SH-SY5Y (cell line): ENCODE measurements at regions not wholly inside any gene's neighbourhood (a gene's known extent, or its start where the extent isn't known, plus 50 kb on each side); places are given as distances from the start of the nearest gene placed in this dataset.
A peak's percentile ranks its signal among the peaks of the same experiment; 100 is the strongest.

Experiments used
- GATA2 ChIP-seq: IDR thresholded peaks from 2 replicates; pipeline ENCODE4 v1.6.1; 2011; ENCODE audit warnings: mild to moderate bottlenecking, low read depth, low read length
- GATA3 ChIP-seq: IDR thresholded peaks from 2 replicates; pipeline ENCODE4 v1.6.1; 2011; ENCODE audit warnings: low read depth, mild to moderate bottlenecking, low read length, moderate library complexity

DNA sequence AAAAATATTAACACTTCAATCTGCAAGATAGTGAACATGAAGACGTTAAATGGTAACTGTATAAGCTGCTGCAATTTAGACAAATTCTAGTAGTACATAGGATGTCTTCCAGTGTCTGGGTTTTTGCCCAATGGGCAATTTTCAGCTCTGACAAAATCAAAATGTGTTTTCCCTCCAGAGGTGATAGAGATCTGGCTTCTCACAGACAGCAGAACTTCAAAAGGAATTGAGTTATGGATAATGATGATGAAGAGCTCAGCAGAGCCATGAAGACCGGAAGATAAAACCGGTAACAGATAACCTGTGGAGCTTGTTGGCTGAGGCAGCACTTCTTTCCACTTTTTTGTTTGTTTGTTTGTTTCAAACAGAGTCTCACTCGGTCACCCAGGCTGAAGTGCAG, 89.4 kb upstream of the NTRK3 start:
- TF ChIP-seq GATA2 (peak; percentile 85), GATA3 (peak; percentile 73)

GRCh38 chr15:88344786-88345185, 88.2 kb upstream of the NTRK3 start:
- no peak for TF ChIP-seq GATA2
- TF ChIP-seq GATA3, result no peak

DNA sequence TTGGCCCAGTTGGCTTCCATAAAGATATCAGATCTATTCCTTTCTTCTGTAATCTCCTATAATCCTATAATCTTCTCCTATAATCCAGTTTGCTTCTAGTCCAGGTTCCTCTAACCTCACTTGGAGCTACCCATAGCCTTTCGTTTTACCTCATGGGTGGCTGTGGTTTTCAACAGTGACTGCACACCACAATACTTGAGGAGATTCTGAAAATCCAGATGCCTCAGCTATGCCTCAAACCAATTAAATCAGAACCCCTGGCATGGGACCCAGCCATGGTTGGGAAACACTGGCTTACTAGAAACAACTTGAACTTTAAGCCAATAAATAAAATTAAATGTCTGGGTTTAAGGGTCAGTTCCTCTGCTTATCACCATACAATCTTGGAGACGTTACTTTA, 86.1 kb upstream of the NTRK3 start:
- TF ChIP-seq GATA2 (no peak), GATA3 (no peak)

DNA sequence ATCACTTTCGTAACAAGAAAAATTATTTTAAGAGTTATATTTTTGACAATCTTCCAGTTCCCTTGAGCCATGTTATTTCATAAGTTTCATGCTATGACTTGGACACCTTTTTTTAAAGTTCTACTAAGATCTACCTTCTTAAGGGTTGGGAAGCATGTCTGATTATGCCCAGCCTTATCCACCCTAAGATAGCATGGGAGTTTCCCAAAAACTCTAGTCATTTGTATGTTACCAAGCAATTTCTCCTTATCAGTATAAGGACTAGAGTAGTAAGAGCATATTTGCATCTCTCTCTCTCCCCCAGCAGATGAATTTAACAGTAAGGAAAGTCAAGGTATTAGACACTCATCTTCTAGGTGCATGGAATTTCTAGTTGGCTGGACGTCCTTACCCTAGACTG, 85.1 kb upstream of the NTRK3 start:
- TF ChIP-seq GATA3 (no peak), GATA2 (no peak)

DNA sequence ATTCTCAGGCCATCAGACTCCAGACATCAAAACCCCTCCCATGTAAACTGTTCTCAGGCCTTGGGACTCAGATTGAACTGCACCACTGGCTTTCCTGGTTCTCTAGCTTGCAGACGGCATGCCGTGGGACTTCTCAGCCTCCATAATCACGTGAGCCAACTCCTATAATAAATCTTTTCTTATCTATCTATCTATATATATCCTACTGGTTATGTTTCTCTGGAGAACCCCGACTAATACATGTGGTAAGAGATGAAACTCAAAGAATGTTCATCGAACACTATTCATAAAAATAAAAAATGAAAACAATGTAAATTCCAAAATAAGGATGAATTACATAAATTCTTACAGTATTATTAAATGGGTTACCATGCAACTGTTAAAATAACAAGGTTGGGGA, 84.5 kb upstream of the NTRK3 start:
- TF ChIP-seq GATA2 (no peak), GATA3 (no peak)

DNA sequence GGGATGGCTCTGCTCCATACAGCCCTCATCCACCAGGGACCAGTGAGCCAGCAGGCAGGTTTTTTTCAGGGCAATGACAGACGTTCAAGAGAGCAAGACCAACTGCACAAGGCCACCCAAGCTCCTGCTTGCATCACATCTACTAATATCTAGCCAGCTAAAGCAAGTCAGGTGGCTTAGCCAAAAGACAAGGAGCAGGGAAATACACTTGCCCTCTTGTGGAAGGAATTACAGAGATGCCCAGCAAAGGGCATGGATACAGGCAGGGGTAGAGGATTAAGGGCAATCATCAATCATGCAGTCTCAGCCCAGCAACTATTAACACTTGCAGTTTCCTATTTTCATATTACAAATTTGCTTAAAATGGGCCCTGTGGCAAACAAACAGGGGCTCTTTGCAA, 81.5 kb upstream of the NTRK3 start:
- no peak for TF ChIP-seq GATA3

- TF ChIP-seq GATA2, result no peak
- TF ChIP-seq GATA3, result no peak
Observed at GRCh38 chr15:88335074-88335473, 78.5 kb upstream of the NTRK3 start.

- TF ChIP-seq GATA3 (no peak), GATA2 (no peak)
Observed at GRCh38 chr15:88334436-88334835, 77.9 kb upstream of the NTRK3 start.

DNA sequence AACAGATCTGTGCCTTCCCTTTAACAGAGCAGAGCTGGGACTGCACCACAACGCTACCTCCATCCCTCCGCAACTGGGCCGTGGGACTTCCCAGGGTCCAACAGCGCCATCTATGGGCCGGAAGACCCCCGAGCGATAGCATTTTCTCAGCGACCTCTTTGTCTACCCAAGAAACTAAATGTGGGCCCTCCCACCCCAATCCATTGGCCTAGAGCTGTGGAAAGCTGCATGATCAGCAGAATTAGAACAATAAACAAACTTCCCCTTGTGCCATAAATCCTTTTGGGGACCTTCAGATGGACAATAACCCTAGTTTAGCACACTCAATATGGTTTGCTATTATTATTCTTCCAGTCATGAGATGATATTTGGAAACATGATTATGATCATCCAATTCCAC, 74.8 kb upstream of the NTRK3 start:
- TF ChIP-seq GATA3, result no peak
- TF ChIP-seq GATA2, result no peak

- no peak for TF ChIP-seq GATA3
- no peak for TF ChIP-seq GATA2
Observed at GRCh38 chr15:88326924-88327323, 70.4 kb upstream of the NTRK3 start.

DNA sequence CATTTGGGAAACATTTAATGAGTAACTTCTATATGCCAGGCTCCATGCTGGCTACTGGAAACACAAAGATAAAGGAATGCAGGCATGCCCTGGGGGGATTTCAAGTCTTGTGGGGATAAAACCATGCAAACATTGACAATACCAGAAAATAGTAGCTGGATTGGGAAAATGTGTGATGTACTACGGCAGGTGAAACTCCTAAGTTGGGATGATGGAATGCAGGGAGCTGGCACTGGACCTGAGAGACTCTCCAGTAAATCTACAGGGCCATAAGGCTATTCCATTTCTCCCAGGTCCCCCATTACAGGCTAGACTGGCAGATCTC, 68.2 kb upstream of the NTRK3 start:
- TF ChIP-seq GATA2 (no peak), GATA3 (no peak)

GRCh38 chr15:88323976-88324740, 67.6 kb upstream of the NTRK3 start:
- no peak for TF ChIP-seq GATA3
- no peak for TF ChIP-seq GATA2

- no peak for TF ChIP-seq GATA3
- TF ChIP-seq GATA2, result no peak
Observed at GRCh38 chr15:88323468-88323867, 66.9 kb upstream of the NTRK3 start.

GRCh38 chr15:88322461-88322860, 65.9 kb upstream of the NTRK3 start:
- TF ChIP-seq GATA3, result no peak

DNA sequence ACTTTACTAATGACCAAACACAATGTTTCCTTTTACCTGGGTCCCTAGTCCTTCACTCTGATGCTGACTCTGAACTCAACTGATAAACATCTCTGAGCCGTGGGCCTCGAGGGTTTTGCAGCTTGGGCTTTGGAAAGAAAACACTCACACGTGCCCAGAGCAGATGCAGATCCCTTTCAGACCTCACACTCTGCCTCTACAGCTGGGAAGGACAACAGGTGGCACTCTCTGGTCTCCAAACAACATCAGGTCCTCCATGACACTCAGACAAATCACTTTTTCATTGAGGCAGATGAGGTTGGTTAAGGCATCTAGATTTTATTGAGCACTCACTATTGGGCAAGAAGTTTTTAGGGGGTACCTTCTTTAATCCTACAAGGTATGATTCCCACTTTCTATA, 64.7 kb upstream of the NTRK3 start:
- TF ChIP-seq GATA2 (no peak), GATA3 (no peak)

- TF ChIP-seq GATA3 (no peak), GATA2 (no peak)
Observed at GRCh38 chr15:88316586-88316985, 60.0 kb upstream of the NTRK3 start.
